22Rv1 (cell line): ENCODE measurements at regions not wholly inside any gene's neighbourhood (a gene's known extent, or its start where the extent isn't known, plus 50 kb on each side); places are given as distances from the start of the nearest gene placed in this dataset.

Experiments used
- ZFX ChIP-seq: fragments of 450-650 bp; IDR thresholded peaks from 2 replicates; pipeline ENCODE4 v1.6.1; 2017; ENCODE audit warnings: antibody characterized with exemption, borderline replicate concordance
- TF ChIP-seq, protein P1 (sequence below): fragments of 450-650 bp; IDR thresholded peaks from 2 replicates; pipeline ENCODE4 v1.5.1; 2017; ENCODE audit warnings: mild to moderate bottlenecking

- TF ChIP-seq, protein P1, sequence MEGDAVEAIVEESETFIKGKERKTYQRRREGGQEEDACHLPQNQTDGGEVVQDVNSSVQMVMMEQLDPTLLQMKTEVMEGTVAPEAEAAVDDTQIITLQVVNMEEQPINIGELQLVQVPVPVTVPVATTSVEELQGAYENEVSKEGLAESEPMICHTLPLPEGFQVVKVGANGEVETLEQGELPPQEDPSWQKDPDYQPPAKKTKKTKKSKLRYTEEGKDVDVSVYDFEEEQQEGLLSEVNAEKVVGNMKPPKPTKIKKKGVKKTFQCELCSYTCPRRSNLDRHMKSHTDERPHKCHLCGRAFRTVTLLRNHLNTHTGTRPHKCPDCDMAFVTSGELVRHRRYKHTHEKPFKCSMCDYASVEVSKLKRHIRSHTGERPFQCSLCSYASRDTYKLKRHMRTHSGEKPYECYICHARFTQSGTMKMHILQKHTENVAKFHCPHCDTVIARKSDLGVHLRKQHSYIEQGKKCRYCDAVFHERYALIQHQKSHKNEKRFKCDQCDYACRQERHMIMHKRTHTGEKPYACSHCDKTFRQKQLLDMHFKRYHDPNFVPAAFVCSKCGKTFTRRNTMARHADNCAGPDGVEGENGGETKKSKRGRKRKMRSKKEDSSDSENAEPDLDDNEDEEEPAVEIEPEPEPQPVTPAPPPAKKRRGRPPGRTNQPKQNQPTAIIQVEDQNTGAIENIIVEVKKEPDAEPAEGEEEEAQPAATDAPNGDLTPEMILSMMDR: no peak
- TF ChIP-seq ZFX: no peak
Measured at GRCh38 chr15:77733579-77734300, 101.0 kb upstream of the LINGO1 start.
